Neural crest cell (in vitro differentiated cells): ENCODE measurements at regions not wholly inside any gene's neighbourhood (a gene's known extent, or its start where the extent isn't known, plus 50 kb on each side); places are given as distances from the start of the nearest gene placed in this dataset.

Experiments
- DNase-seq: peaks from one replicate; pipeline ENCODE4 v3.0.0; 2021; ENCODE audit warnings: low read depth, mixed read lengths, low spot score
- H3K27ac Mint-ChIP-seq: one replicate; pipeline ENCODE4 v1.8.0; 2021; ENCODE audit warnings: mild to moderate bottlenecking, mixed read lengths; ENCODE audit not compliant: unreplicated experiment
- H3K27me3 Mint-ChIP-seq: 2 replicates; pipeline ENCODE4 v1.8.0; 2021; ENCODE audit warnings: low read depth, mild to moderate bottlenecking, mixed read lengths
- H3K36me3 Mint-ChIP-seq: 2 replicates; pipeline ENCODE4 v1.8.0; 2021; ENCODE audit warnings: low read depth, mild to moderate bottlenecking, mixed read lengths
- H3K4me1 Mint-ChIP-seq: 2 replicates; pipeline ENCODE4 v1.8.0; 2021; ENCODE audit warnings: mixed read lengths
- H3K4me3 Mint-ChIP-seq: one replicate; pipeline ENCODE4 v1.8.0; 2021; ENCODE audit warnings: mild to moderate bottlenecking, mixed read lengths
- H3K9me3 Mint-ChIP-seq: 2 replicates; pipeline ENCODE4 v1.8.0; 2021; ENCODE audit warnings: mixed read lengths
- TF ChIP-seq, protein P1 (sequence below): fragments of 200-600 bp; sonication (generic); conservative IDR thresholded peaks from 2 replicates; pipeline ENCODE4 v1.5.0; 2021; ENCODE audit warnings: antibody characterized with exemption, mild to moderate bottlenecking

DNA sequence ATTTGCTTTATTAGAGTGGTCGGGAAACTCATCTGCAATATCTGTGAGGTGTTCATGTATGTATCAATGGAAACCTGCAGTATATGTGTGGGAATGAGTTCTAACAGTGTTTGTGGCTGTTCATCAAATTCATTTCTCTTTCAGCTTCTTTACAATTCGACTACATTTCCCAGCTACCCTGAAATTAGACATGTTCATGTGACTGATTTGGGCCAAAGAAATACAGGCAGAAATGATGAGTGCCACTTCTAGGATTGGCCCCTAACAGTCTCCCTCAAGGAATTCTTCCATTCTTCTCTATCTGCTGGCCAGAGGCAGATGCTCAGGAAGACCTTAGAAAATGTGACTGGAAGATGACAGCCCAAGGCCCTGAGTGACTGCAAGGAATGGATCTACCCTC, 114.8 kb upstream of the WAC start:
- no peaks in the 10 kb centered on the region for H3K36me3 Mint-ChIP-seq
- no peak overlapping the region for H3K27ac Mint-ChIP-seq
- no peaks in the 10 kb centered on the region for H3K27me3 Mint-ChIP-seq
- no peak overlapping the region for H3K4me3 Mint-ChIP-seq
- TF ChIP-seq, protein P1, sequence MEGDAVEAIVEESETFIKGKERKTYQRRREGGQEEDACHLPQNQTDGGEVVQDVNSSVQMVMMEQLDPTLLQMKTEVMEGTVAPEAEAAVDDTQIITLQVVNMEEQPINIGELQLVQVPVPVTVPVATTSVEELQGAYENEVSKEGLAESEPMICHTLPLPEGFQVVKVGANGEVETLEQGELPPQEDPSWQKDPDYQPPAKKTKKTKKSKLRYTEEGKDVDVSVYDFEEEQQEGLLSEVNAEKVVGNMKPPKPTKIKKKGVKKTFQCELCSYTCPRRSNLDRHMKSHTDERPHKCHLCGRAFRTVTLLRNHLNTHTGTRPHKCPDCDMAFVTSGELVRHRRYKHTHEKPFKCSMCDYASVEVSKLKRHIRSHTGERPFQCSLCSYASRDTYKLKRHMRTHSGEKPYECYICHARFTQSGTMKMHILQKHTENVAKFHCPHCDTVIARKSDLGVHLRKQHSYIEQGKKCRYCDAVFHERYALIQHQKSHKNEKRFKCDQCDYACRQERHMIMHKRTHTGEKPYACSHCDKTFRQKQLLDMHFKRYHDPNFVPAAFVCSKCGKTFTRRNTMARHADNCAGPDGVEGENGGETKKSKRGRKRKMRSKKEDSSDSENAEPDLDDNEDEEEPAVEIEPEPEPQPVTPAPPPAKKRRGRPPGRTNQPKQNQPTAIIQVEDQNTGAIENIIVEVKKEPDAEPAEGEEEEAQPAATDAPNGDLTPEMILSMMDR: no peak
- H3K4me1 Mint-ChIP-seq: no peaks in the 10 kb centered on the region
- H3K9me3 Mint-ChIP-seq: peaks cover 10% of the 10 kb centered on the region
- DNase-seq: no peak

DNA sequence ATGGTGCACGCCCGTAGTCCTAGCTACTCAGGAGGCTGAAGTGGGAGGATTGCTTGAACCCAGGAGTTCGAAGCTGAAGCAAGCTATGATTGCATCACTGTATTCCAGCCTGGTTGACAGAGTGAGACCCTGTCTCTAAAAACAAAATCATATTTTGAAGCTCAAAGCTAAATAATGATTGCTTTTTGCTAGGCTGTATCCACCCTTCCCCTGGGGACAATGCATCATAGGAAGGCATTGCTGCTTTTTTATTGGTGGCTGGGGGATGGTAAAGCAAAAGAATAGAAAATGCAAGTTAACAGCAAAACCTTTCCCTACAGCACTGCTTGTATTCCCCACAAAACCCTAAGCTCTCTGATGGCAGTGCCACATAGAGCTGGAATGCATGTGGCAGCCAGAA, 107.5 kb upstream of the WAC start:
- DNase-seq: no peak
- Mint-ChIP-seq H3K4me3 (no peak overlapping the region), H3K9me3 (no peaks in the 10 kb centered on the region), H3K27ac (no peak overlapping the region), H3K36me3 (no peaks in the 10 kb centered on the region), H3K27me3 (no peaks in the 10 kb centered on the region), H3K4me1 (no peaks in the 10 kb centered on the region)
- TF ChIP-seq, protein P1: no peak

DNA sequence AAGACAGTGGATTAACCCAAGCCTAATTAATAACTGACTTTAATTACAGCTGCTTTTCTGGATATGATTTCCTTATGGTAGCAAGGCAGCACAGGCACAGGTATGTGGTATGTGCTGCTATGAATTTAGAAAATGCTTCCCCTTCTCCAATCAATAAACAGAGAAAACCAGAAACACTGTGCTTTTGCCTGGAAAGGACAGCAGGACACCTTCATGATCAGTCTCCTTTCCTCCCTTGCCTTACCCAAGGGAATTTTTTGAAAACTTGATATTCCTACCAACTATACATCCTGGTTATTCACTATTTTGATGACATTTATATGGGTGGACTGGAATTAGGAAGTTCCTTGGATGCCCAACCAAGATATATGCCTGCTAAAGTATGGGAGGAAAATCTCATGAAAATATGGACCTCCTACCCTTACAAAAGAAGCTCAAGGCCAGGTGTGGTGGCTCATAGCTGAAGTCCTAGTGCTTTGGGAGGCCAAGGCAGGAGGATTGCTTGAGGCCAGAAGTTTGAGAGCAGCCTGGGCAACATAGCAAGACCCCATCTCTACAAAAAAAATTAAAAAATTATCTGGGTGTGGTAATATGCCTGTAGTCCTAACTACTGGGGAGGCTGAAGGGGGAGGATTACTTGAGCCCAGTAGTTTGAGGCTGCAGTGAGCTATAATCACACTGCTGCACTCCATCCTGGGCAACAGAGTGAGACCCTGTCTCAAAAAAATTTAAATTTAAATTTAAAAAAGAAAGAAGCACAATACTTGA, 106.3 kb upstream of the WAC start:
- Mint-ChIP-seq H3K27me3 (no peaks in the 10 kb centered on the region), H3K4me1 (no peaks in the 10 kb centered on the region), H3K9me3 (no peaks in the 10 kb centered on the region), H3K36me3 (no peaks in the 10 kb centered on the region), H3K27ac (no peak overlapping the region), H3K4me3 (no peak overlapping the region)
- DNase-seq: no peak
- TF ChIP-seq, protein P1: no peak

DNA sequence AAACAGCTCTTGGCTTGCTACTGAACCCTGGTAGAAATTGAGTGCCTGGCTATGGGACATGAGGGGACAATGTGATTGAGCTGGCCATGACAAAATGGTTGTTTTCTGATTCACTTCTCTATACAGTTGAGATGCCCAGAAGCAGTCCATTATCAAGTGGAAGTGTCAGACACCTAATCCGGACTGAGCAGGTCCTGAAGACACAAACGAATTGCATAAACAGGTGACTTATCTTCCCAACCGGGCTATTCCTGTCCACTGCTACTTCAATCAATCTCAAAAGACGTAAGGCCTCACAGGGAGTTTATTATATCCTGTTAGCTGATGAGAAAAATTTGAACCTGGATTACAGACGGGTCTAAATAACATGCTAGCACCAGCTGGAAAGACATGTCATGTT, 105.5 kb upstream of the WAC start:
- no peak overlapping the region for H3K27ac Mint-ChIP-seq
- no peak for DNase-seq
- peaks cover 3% of the 10 kb centered on the region for H3K4me1 Mint-ChIP-seq
- H3K9me3 Mint-ChIP-seq: no peaks in the 10 kb centered on the region
- no peaks in the 10 kb centered on the region for H3K27me3 Mint-ChIP-seq
- no peaks in the 10 kb centered on the region for H3K36me3 Mint-ChIP-seq
- TF ChIP-seq, protein P1: no peak
- no peak overlapping the region for H3K4me3 Mint-ChIP-seq

DNA sequence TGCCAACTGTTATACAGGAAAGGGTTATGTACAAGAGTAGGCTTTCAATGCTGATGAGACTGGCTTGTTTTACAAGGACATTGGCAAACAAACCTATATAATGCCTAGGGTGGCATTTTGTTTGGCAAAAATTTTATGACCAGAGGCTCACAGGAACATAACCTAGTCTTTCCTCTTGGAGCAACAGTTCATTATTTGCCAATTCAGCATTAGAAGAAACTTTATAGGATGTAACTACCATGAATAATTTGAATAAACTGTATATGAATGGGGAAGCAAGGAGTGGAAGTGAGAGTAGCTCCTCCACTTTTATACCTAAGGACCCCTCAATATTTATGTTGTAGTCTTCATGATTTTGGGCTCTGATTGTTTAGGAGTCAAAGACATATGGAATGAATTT, 103.9 kb upstream of the WAC start:
- TF ChIP-seq, protein P1: no peak
- Mint-ChIP-seq H3K36me3 (no peaks in the 10 kb centered on the region), H3K4me3 (no peak overlapping the region), H3K4me1 (peaks cover 3% of the 10 kb centered on the region), H3K27ac (no peak overlapping the region), H3K27me3 (no peaks in the 10 kb centered on the region), H3K9me3 (no peaks in the 10 kb centered on the region)
- no peak for DNase-seq
